ENCODE measurements at regions not wholly inside any gene's neighbourhood (a gene's known extent, or its start where the extent isn't known, plus 50 kb on each side); places are given as distances from the start of the nearest gene placed in this dataset.

DNA sequence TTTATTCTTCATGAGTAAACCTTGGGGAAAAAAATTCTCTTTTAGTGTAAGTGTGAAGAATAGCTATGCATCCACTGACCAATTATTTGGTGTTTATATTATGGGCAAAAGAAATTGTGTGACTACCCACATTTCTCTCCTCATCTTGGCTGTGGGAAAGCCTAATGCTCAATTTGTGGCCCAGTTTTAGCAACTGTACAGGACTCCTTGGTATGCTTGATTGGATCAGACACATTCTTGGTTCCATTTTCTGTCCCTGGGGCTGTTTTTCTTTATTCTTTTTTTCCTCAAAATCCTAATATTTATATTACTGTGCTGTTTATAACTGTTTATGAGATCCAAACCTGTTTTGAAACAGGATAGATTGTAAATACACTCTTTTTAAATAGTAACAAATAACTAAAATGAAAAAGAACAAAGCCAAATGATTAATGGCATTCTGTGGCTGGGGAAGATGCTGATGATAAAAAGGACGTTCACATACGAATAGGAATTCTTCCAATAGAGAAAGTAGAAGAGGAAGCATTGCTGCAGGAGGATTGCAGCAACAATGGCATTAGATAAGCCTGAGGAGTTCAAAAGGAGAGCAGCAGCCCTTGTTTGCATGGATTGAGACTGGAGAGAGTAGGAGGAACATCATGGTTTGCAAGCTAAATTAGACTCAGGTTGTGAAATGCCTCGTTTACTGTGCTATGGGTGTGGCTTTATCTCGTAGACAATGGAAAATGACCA lies 580.5 kb downstream of the INHBA start:
- TF ChIP-seq, protein P1, sequence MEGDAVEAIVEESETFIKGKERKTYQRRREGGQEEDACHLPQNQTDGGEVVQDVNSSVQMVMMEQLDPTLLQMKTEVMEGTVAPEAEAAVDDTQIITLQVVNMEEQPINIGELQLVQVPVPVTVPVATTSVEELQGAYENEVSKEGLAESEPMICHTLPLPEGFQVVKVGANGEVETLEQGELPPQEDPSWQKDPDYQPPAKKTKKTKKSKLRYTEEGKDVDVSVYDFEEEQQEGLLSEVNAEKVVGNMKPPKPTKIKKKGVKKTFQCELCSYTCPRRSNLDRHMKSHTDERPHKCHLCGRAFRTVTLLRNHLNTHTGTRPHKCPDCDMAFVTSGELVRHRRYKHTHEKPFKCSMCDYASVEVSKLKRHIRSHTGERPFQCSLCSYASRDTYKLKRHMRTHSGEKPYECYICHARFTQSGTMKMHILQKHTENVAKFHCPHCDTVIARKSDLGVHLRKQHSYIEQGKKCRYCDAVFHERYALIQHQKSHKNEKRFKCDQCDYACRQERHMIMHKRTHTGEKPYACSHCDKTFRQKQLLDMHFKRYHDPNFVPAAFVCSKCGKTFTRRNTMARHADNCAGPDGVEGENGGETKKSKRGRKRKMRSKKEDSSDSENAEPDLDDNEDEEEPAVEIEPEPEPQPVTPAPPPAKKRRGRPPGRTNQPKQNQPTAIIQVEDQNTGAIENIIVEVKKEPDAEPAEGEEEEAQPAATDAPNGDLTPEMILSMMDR (conservative IDR thresholded peaks at IDR 0.05; ENCODE audit: low read length): no peak
- TF ChIP-seq EZH2phosphoT487 (IDR thresholded peaks at IDR 0.05; ENCODE audit: borderline replicate concordance, low read depth, low read length): no peak
